ENCODE measurements at regions not wholly inside any gene's neighbourhood (a gene's known extent, or its start where the extent isn't known, plus 50 kb on each side); places are given as distances from the start of the nearest gene placed in this dataset.
A peak's percentile ranks its signal among the peaks of the same experiment; 100 is the strongest.

DNA sequence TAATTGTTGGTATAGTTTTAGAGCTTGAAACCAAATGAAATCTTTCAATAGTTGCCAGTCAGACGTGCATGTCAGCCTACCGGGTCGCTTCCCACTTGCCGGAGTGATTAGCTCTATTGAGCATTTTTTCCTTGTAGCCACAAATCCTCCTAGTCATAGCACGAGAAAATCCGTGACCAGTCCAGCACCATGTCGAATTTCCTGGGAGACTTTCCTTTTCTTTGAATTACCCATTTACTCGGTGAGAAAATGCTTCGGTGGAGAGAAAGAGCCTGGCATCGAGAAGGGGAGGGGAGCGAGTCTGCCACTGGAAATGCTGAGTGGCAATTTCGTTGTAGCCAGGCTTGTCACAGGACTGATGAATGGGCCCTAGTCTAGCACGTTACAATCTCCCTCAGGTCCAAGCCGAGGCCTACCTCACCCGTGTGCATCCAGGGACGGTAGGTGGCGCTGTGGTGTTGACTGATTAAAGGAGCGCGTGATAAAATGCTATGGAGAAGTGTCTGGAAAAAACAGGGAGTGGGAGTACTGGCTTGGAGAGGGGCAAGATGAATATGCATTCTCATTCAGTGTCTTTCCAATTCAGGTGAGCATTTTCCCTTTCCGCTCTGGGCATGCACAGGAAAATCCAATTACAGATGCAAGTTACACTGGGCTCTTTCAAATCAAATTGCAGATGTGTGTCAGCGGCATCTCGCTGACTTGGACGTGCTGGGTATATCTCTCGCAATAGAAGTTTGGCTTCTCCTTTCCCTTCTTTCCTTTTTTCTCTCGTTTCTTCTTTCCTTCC, 238.8 kb downstream of the EDEM1 start:
- peaks cover 19 to 48% of the 10 kb centered on the region in 2 experiments for H3K4me1 ChIP-seq (replicated peaks in 1 of 2; ENCODE audit: control insufficient read depth in 2 of 2, insufficient read depth in 2 of 2, low read length in 2 of 2)
- H2AFZ ChIP-seq (ENCODE audit: low read depth, low read length) = peak overlapping the region; percentile 79
- H3K4me2 ChIP-seq (ENCODE audit: insufficient read depth, low read length) = peak overlapping the region; percentile 20; the same call in 1 of the 2 replicates
- no peaks in the 10 kb centered on the region for H4K20me1 ChIP-seq (replicated peaks; ENCODE audit: control insufficient read depth, insufficient read depth, low read length)
- CTCF ChIA-PET (ENCODE audit: low intra/inter-chr PET ratio) = interaction anchor here (0.6 to 1.5 kb wide), 3 partner anchors 305 to 1374 kb away, joined by 3 to 6 read pairs (median 3); no protein-coding TSS in a partner anchor
- FAIRE-seq = peak; percentile 94
- H3K79me2 ChIP-seq (ENCODE audit: control insufficient read depth, insufficient read depth, low read length) = no peaks in the 10 kb centered on the region
- DNase-seq (ENCODE audit: extremely low read depth in 1 of 4, low spot score in 3 of 4) = peak; percentile 77 to 96 (median 85)
- no TSS peak for BruUV-seq (replicated peaks)
- H3K27ac ChIP-seq (ENCODE audit: extremely low read depth, low read depth, low read length) = no peak overlapping the region; the same call in 2 of the 3 replicates
- WGBS (ENCODE audit: insufficient coverage, low coverage, missing lambda C conversion rate) = 37% methylated on average over 25 of the region's 25 CpGs
- peak overlapping the region in 1 of 2 experiments; percentile 38; a peak in 1 of 4 replicates for H3K9ac ChIP-seq (ENCODE audit: insufficient read depth in 1 of 2, low read depth in 2 of 2, low read length in 2 of 2)
- H3K4me3 ChIP-seq = no peak overlapping the region
- intact Hi-C loops (cut with micrococcal nuclease) (loop anchor here (1.0 to 10.0 kb wide), 10 partner anchors 119 to 1373 kb away; no protein-coding TSS in a partner anchor), in situ Hi-C loops (cut with MboI) (loop anchor here (5.0 kb wide), 1 partner anchor 136 kb away; no protein-coding TSS in a partner anchor)
- POLR2A ChIA-PET = interaction anchor here (0.6 to 0.8 kb wide), 2 partner anchors 193 to 367 kb away, joined by 3 read pairs; no protein-coding TSS in a partner anchor
- ATAC-seq = peak; percentile 80
- H3K27me3 ChIP-seq (ENCODE audit: control insufficient read depth in 2 of 2, insufficient read depth in 2 of 2, low read length in 2 of 2) = no peaks in the 10 kb centered on the region
- no peaks in the 10 kb centered on the region; the same call in 2 of the 3 replicates for H3K36me3 ChIP-seq (ENCODE audit: control insufficient read depth, insufficient read depth, low read length)
- peaks cover 16% of the 10 kb centered on the region for H3K9me3 ChIP-seq (replicated peaks; ENCODE audit: control insufficient read depth, insufficient read depth, low read depth, low read length)
- no peaks in the 10 kb centered on the region for H3K9me1 ChIP-seq (ENCODE audit: control insufficient read depth, insufficient read depth, low read length)
- TF ChIP-seq, protein P1, sequence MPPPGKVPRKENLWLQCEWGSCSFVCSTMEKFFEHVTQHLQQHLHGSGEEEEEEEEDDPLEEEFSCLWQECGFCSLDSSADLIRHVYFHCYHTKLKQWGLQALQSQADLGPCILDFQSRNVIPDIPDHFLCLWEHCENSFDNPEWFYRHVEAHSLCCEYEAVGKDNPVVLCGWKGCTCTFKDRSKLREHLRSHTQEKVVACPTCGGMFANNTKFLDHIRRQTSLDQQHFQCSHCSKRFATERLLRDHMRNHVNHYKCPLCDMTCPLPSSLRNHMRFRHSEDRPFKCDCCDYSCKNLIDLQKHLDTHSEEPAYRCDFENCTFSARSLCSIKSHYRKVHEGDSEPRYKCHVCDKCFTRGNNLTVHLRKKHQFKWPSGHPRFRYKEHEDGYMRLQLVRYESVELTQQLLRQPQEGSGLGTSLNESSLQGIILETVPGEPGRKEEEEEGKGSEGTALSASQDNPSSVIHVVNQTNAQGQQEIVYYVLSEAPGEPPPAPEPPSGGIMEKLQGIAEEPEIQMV (tag; conservative IDR thresholded peaks at IDR 0.05; ENCODE audit: low read depth) = no peak
- TF ChIP-seq RAD21 (CRISPR knock-in tag; conservative IDR thresholded peaks at IDR 0.05 in 1 of 2, IDR thresholded peaks at IDR 0.05 in 1 of 2) = peak; percentile 98
- peak; percentile 86 for TF ChIP-seq SMC3 (conservative IDR thresholded peaks at IDR 0.05; ENCODE audit: insufficient read depth, low read depth, low read length)
- no peak for TF ChIP-seq CEBPG (CRISPR knock-in tag; IDR thresholded peaks at IDR 0.05)
- peak in 1 of 2 experiments; percentile 9; a peak in 1 of 4 replicates for TF ChIP-seq CEBPG (tag; conservative IDR thresholded peaks at IDR 0.05 in 1 of 2, IDR thresholded peaks at IDR 0.05 in 1 of 2)
- TF ChIP-seq NUFIP1 (IDR thresholded peaks at IDR 0.05; ENCODE audit: partially characterized antibody) = no peak
- TF ChIP-seq GATAD2A (IDR thresholded peaks at IDR 0.05) = peak; percentile 75; the same call in 1 of the 2 replicates
- TF ChIP-seq CBFB (CRISPR knock-in tag; IDR thresholded peaks at IDR 0.05) = 0 out of 2 replicates have a peak, but pooled peaks have one; percentile 45
- TF ChIP-seq EHMT2 (IDR thresholded peaks at IDR 0.05) = 0 out of 2 replicates have a peak, but pooled peaks have one; percentile 55
- TF ChIP-seq TRIM28 (IDR thresholded peaks at IDR 0.05) = peak; percentile 36; the same call in 1 of the 2 replicates
- TF ChIP-seq, protein P2, sequence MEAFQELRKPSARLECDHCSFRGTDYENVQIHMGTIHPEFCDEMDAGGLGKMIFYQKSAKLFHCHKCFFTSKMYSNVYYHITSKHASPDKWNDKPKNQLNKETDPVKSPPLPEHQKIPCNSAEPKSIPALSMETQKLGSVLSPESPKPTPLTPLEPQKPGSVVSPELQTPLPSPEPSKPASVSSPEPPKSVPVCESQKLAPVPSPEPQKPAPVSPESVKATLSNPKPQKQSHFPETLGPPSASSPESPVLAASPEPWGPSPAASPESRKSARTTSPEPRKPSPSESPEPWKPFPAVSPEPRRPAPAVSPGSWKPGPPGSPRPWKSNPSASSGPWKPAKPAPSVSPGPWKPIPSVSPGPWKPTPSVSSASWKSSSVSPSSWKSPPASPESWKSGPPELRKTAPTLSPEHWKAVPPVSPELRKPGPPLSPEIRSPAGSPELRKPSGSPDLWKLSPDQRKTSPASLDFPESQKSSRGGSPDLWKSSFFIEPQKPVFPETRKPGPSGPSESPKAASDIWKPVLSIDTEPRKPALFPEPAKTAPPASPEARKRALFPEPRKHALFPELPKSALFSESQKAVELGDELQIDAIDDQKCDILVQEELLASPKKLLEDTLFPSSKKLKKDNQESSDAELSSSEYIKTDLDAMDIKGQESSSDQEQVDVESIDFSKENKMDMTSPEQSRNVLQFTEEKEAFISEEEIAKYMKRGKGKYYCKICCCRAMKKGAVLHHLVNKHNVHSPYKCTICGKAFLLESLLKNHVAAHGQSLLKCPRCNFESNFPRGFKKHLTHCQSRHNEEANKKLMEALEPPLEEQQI (IDR thresholded peaks at IDR 0.05) = peak; percentile 83
- TF ChIP-seq, protein P3, sequence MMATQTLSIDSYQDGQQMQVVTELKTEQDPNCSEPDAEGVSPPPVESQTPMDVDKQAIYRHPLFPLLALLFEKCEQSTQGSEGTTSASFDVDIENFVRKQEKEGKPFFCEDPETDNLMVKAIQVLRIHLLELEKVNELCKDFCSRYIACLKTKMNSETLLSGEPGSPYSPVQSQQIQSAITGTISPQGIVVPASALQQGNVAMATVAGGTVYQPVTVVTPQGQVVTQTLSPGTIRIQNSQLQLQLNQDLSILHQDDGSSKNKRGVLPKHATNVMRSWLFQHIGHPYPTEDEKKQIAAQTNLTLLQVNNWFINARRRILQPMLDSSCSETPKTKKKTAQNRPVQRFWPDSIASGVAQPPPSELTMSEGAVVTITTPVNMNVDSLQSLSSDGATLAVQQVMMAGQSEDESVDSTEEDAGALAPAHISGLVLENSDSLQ (IDR thresholded peaks at IDR 0.05) = peak; percentile 88
- TF ChIP-seq, protein P4, sequence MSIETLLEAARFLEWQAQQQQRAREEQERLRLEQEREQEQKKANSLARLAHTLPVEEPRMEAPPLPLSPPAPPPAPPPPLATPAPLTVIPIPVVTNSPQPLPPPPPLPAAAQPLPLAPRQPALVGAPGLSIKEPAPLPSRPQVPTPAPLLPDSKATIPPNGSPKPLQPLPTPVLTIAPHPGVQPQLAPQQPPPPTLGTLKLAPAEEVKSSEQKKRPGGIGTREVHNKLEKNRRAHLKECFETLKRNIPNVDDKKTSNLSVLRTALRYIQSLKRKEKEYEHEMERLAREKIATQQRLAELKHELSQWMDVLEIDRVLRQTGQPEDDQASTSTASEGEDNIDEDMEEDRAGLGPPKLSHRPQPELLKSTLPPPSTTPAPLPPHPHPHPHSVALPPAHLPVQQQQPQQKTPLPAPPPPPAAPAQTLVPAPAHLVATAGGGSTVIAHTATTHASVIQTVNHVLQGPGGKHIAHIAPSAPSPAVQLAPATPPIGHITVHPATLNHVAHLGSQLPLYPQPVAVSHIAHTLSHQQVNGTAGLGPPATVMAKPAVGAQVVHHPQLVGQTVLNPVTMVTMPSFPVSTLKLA (conservative IDR thresholded peaks at IDR 0.05) = peak in 1 of 2 experiments; percentile 54; a peak in 1 of 4 replicates
